WTC11 (cell line): ENCODE measurements at regions not wholly inside any gene's neighbourhood (a gene's known extent, or its start where the extent isn't known, plus 50 kb on each side); places are given as distances from the start of the nearest gene placed in this dataset.

Source experiments
- ATAC-seq: fragments of 200-7000 bp; cut with Tn5 transposase; 2 replicates; pipeline ENCODE4 v1.10.0; 2021; ENCODE audit warnings: mild to moderate bottlenecking, moderate library complexity
- CTCF ChIA-PET: fragments of 300-600 bp; sonication (Branson Sonifier 250); formaldehyde crosslinking; loops from one replicate; lab custom pipeline; 2021; ENCODE audit warnings: antibody characterized with exemption; lab: Charles Lee
- POLR2A ChIA-PET: fragments of 350-600 bp; sonication (Branson Sonifier 250); formaldehyde crosslinking; loops from one replicate; lab custom pipeline; 2021; ENCODE audit warnings: antibody characterized with exemption; lab: Charles Lee
- DNase-seq: peaks from one replicate; pipeline ENCODE4 v3.0.0; 2021; ENCODE audit warnings: low spot score
- H3K27ac Mint-ChIP-seq: 2 replicates; pipeline ENCODE4 v1.8.0; 2021; ENCODE audit warnings: mixed read lengths
- H3K27me3 Mint-ChIP-seq: 2 replicates; pipeline ENCODE4 v1.8.0; 2021; ENCODE audit warnings: low read depth, mild to moderate bottlenecking, moderate library complexity, mixed read lengths
- H3K36me3 Mint-ChIP-seq: 2 replicates; pipeline ENCODE4 v1.8.0; 2021; ENCODE audit warnings: mixed read lengths
- H3K4me1 Mint-ChIP-seq: 2 replicates; pipeline ENCODE4 v1.8.0; 2022; ENCODE audit warnings: mixed read lengths
- H3K4me3 Mint-ChIP-seq: 2 replicates; pipeline ENCODE4 v1.8.0; 2021; ENCODE audit warnings: mild to moderate bottlenecking, moderate library complexity, mixed read lengths
- H3K9me3 Mint-ChIP-seq: 2 replicates; pipeline ENCODE4 v1.8.0; 2021; ENCODE audit warnings: mixed read lengths
- AFF4 ChIP-seq: sonication (generic); formaldehyde crosslinking; IDR thresholded peaks from 2 replicates; pipeline ENCODE4 v1.8.1; 2023; ENCODE audit warnings: mild to moderate bottlenecking, missing genetic modification reagents, borderline replicate concordance
- ARID4B ChIP-seq: sonication (generic); formaldehyde crosslinking; IDR thresholded peaks from 2 replicates; pipeline ENCODE4 v1.8.0; 2023; ENCODE audit warnings: missing genetic modification reagents, mild to moderate bottlenecking, borderline replicate concordance
- CREB1 ChIP-seq: sonication (generic); formaldehyde crosslinking; IDR thresholded peaks from 2 replicates; pipeline ENCODE4 v1.8.0; 2023; ENCODE audit warnings: mild to moderate bottlenecking, missing genetic modification reagents
- CTCF ChIP-seq: fragments of 200-600 bp; IDR thresholded peaks from 2 replicates; pipeline ENCODE4 v1.8.0; 2022; ENCODE audit warnings: antibody characterized with exemption
- ELF4 ChIP-seq: sonication (generic); formaldehyde crosslinking; IDR thresholded peaks from 2 replicates; pipeline ENCODE4 v1.8.1; 2022; ENCODE audit warnings: low read depth, mild to moderate bottlenecking, moderate library complexity, missing genetic modification reagents
- JAZF1 ChIP-seq: fragments of 250-450 bp; sonication (Bioruptor Pico); IDR thresholded peaks from 2 replicates; pipeline ENCODE4 v1.9.0; 2021; ENCODE audit warnings: moderate library complexity, mild to moderate bottlenecking, inconsistent platforms
- KAT7 ChIP-seq: sonication (generic); formaldehyde crosslinking; IDR thresholded peaks from 2 replicates; pipeline ENCODE4 v1.8.1; 2023; ENCODE audit warnings: missing genetic modification reagents, mild to moderate bottlenecking, borderline replicate concordance
- NFATC4 ChIP-seq: fragments of 250-450 bp; sonication (Bioruptor Pico); IDR thresholded peaks from 2 replicates; pipeline ENCODE4 v1.9.0; 2021; ENCODE audit warnings: mild to moderate bottlenecking
- NR2C2 ChIP-seq: sonication (generic); formaldehyde crosslinking; IDR thresholded peaks from 2 replicates; pipeline ENCODE4 v1.8.0; 2022; ENCODE audit warnings: mild to moderate bottlenecking, missing genetic modification reagents
- STAT6 ChIP-seq: sonication (generic); formaldehyde crosslinking; conservative IDR thresholded peaks from 2 replicates; pipeline ENCODE4 v1.8.1; 2023; ENCODE audit warnings: mild to moderate bottlenecking, low read depth, missing genetic modification reagents, moderate library complexity
- ZBTB43 ChIP-seq: sonication (generic); formaldehyde crosslinking; IDR thresholded peaks from 2 replicates; pipeline ENCODE4 v1.8.1; 2023; ENCODE audit warnings: mild to moderate bottlenecking, missing genetic modification reagents
- ZNF121 ChIP-seq: sonication (generic); formaldehyde crosslinking; IDR thresholded peaks from 2 replicates; pipeline ENCODE4 v1.8.0; 2023; ENCODE audit warnings: missing genetic modification reagents
- ZNF281 ChIP-seq: sonication (generic); formaldehyde crosslinking; IDR thresholded peaks from 2 replicates; pipeline ENCODE4 v1.8.0; 2023; ENCODE audit warnings: mild to moderate bottlenecking, missing genetic modification reagents
- ZNF425 ChIP-seq: fragments of 250-450 bp; sonication (Bioruptor Pico); conservative IDR thresholded peaks from 2 replicates; pipeline ENCODE4 v1.9.0; 2021; ENCODE audit warnings: mild to moderate bottlenecking
- ZSCAN18 ChIP-seq: fragments of 250-450 bp; sonication (Bioruptor Pico); IDR thresholded peaks from 2 replicates; pipeline ENCODE4 v2.1.2; 2022; ENCODE audit warnings: mild to moderate bottlenecking, moderate library complexity

GRCh38 chr13:31064636-31065035, 97.1 kb downstream of the HSPH1 start (continued):
- TF ChIP-seq ZNF425 (CRISPR knock-in tag): no peak

- POLR2A ChIA-PET: no interaction called here
- Mint-ChIP-seq H3K4me1 (peaks cover 9% of the 10 kb centered on the region), H3K27me3 (no peaks in the 10 kb centered on the region; the same call in 1 of the 2 replicates), H3K36me3 (no peaks in the 10 kb centered on the region), H3K4me3 (no peak overlapping the region), H3K9me3 (peaks cover 8% of the 10 kb centered on the region), H3K27ac (no peak overlapping the region)
- CTCF ChIA-PET: interaction anchor here (2.5 kb wide), 1 partner anchor 85 kb away, joined by 7 read pairs; no protein-coding TSS in a partner anchor
- DNase-seq: no peak
- no peak for ATAC-seq
- no peak for TF ChIP-seq JAZF1 (CRISPR knock-in tag)
- no peak for TF ChIP-seq CTCF
- no peak for TF ChIP-seq CREB1 (CRISPR knock-in tag)
- TF ChIP-seq NFATC4: no peak
- no peak for TF ChIP-seq STAT6
- TF ChIP-seq ELF4 (CRISPR knock-in tag): no peak
- TF ChIP-seq NR2C2: no peak
- no peak for TF ChIP-seq AFF4 (CRISPR knock-in tag)
- no peak for TF ChIP-seq ZSCAN18 (CRISPR knock-in tag)
- no peak for TF ChIP-seq ARID4B (CRISPR knock-in tag)
- no peak for TF ChIP-seq ZBTB43 (CRISPR knock-in tag)
- no peak for TF ChIP-seq ZNF281
- no peak for TF ChIP-seq KAT7
- TF ChIP-seq ZNF121: no peak
Measured at GRCh38 chr13:31063772-31064171, 97.9 kb downstream of the HSPH1 start.
